ENCODE measurements at regions not wholly inside any gene's neighbourhood (a gene's known extent, or its start where the extent isn't known, plus 50 kb on each side); places are given as distances from the start of the nearest gene placed in this dataset.

- DNase-seq (ENCODE audit: low spot score) = no peak
Observed at GRCh38 chr10:105974803-105975456, 1189.6 kb downstream of the SORCS1 start.

GRCh38 chr10:105973902-105974301, 1190.6 kb downstream of the SORCS1 start:
- no peak for DNase-seq (ENCODE audit: low spot score)

GRCh38 chr10:105973360-105973759, 1191.1 kb downstream of the SORCS1 start:
- DNase-seq (ENCODE audit: low spot score) = no peak

- no peak for DNase-seq (ENCODE audit: low spot score)
Observed at GRCh38 chr10:105971460-105971859, 1193.0 kb downstream of the SORCS1 start.

- no peak for DNase-seq (ENCODE audit: low spot score)
Observed at GRCh38 chr10:105969884-105970377, 1194.6 kb downstream of the SORCS1 start.

- DNase-seq (ENCODE audit: low spot score) = no peak
Observed at GRCh38 chr10:105968666-105969065, 1195.8 kb downstream of the SORCS1 start.

- DNase-seq (ENCODE audit: low spot score) = no peak
Observed at GRCh38 chr10:105967256-105967655, 1197.2 kb downstream of the SORCS1 start.

- DNase-seq (ENCODE audit: low spot score) = no peak
Observed at GRCh38 chr10:105965141-105965540, 1199.4 kb downstream of the SORCS1 start.

GRCh38 chr10:105964009-105964408, 1200.5 kb downstream of the SORCS1 start:
- no peak for DNase-seq (ENCODE audit: low spot score)

- DNase-seq (ENCODE audit: low spot score) = no peak
Observed at GRCh38 chr10:105963334-105963884, 1201.1 kb downstream of the SORCS1 start.

GRCh38 chr10:105956550-105956949, 1208.0 kb downstream of the SORCS1 start:
- DNase-seq (ENCODE audit: low spot score) = no peak

GRCh38 chr10:105953861-105954260, 1210.6 kb downstream of the SORCS1 start:
- DNase-seq (ENCODE audit: low spot score) = no peak

GRCh38 chr10:105953056-105953455, 1211.5 kb downstream of the SORCS1 start:
- no peak for DNase-seq (ENCODE audit: low spot score)

- no peak for DNase-seq (ENCODE audit: low spot score)
Observed at GRCh38 chr10:105952153-105952552, 1212.4 kb downstream of the SORCS1 start.

GRCh38 chr10:105950410-105950809, 1214.1 kb downstream of the SORCS1 start:
- DNase-seq (ENCODE audit: low spot score) = no peak

- no peak for DNase-seq (ENCODE audit: low spot score)
Observed at GRCh38 chr10:105949721-105950120, 1214.8 kb downstream of the SORCS1 start.

- DNase-seq (ENCODE audit: low spot score) = no peak
Observed at GRCh38 chr10:105925045-105925785, 1239.3 kb downstream of the SORCS1 start.

- DNase-seq (ENCODE audit: low spot score) = no peak
Observed at GRCh38 chr10:105921348-105921747, 1243.2 kb downstream of the SORCS1 start.

GRCh38 chr10:105914432-105914831, 1250.1 kb downstream of the SORCS1 start:
- DNase-seq (ENCODE audit: low spot score) = no peak

- no peak for DNase-seq (ENCODE audit: low spot score)
Observed at GRCh38 chr10:105908701-105909100, 1255.8 kb downstream of the SORCS1 start.

GRCh38 chr10:105885495-105885894, 1244.4 kb downstream of the SORCS3 start:
- no peak for DNase-seq (ENCODE audit: low spot score)

GRCh38 chr10:105879401-105879800, 1238.3 kb downstream of the SORCS3 start:
- no peak for DNase-seq (ENCODE audit: low spot score)

GRCh38 chr10:105875050-105875449, 1234.0 kb downstream of the SORCS3 start:
- DNase-seq (ENCODE audit: low spot score) = no peak
